ENCODE measurements at regions not wholly inside any gene's neighbourhood (a gene's known extent, or its start where the extent isn't known, plus 50 kb on each side); places are given as distances from the start of the nearest gene placed in this dataset.

- no peak for TF ChIP-seq ZNF274 (IDR thresholded peaks at IDR 0.05; ENCODE audit: low read depth, low read length)
- TF ChIP-seq YY1 (IDR thresholded peaks at IDR 0.05; ENCODE audit: insufficient read depth, insufficient read length) = no peak
- TF ChIP-seq SUZ12 (IDR thresholded peaks at IDR 0.05; ENCODE audit: extremely low read depth, insufficient read depth, insufficient read length) = no peak
Measured at GRCh38 chr15:94703596-94703995, 472.2 kb downstream of the MCTP2 start.
